H1 (cell line): ENCODE measurements at regions not wholly inside any gene's neighbourhood (a gene's known extent, or its start where the extent isn't known, plus 50 kb on each side); places are given as distances from the start of the nearest gene placed in this dataset.

Experiments
- CTCF ChIA-PET: fragments of 300-600 bp; sonication (Branson Sonifier 250); formaldehyde crosslinking; loops from one replicate; lab custom pipeline; 2021; ENCODE audit not compliant: partially characterized antibody; lab: Charles Lee
- POLR2A ChIA-PET: fragments of 300-600 bp; sonication (Branson Sonifier 250); formaldehyde crosslinking; loops from one replicate; lab custom pipeline; 2021; ENCODE audit warnings: inconsistent platforms; ENCODE audit not compliant: partially characterized antibody; lab: Charles Lee
- DNase-seq, 2 experiments: peaks; one replicate each; pipeline versions ENCODE4 v3.0.0 to v3.0.0-alpha.2; 2010 to 2022; ENCODE audit warnings: low spot score in 2 of 2, low read depth in 1 of 2, mixed read lengths in 1 of 2
- FAIRE-seq: peaks from 2 replicates; lab custom pipeline; 2011; peaks lifted over from hg19 to GRCh38; lab: Jason Lieb, UNC
- H2AFZ ChIP-seq: 2 replicates; pipeline ENCODE4 v1.8.1; 2012; ENCODE audit warnings: low read length, inconsistent platforms
- H2AK5ac ChIP-seq: 2 replicates; pipeline ENCODE4 v1.6.1; 2013; ENCODE audit warnings: low read depth, low read length
- H2BK120ac ChIP-seq: replicated peaks from 2 replicates; pipeline ENCODE3; 2013; ENCODE audit warnings: low read depth, low read length, inconsistent platforms
- H2BK12ac ChIP-seq: 2 replicates; pipeline ENCODE4 v1.6.1; 2013; ENCODE audit warnings: low read depth, low read length
- H2BK15ac ChIP-seq: 2 replicates; pipeline ENCODE4 v1.6.1; 2013; ENCODE audit warnings: low read length
- H2BK20ac ChIP-seq: 2 replicates; pipeline ENCODE4 v1.6.1; 2013; ENCODE audit warnings: low read length
- H2BK5ac ChIP-seq: 2 replicates; pipeline ENCODE4 v1.6.1; 2013; ENCODE audit warnings: low read depth, low read length
- H3K14ac ChIP-seq: 2 replicates; pipeline ENCODE4 v1.6.1; 2013; ENCODE audit warnings: inconsistent platforms; ENCODE audit not compliant: insufficient read length
- H3K18ac ChIP-seq: 2 replicates; pipeline ENCODE4 v1.6.1; 2013; ENCODE audit warnings: low read length; ENCODE audit errors: extremely low read depth
- H3K23ac ChIP-seq: 2 replicates; pipeline ENCODE4 v1.6.1; 2013; ENCODE audit warnings: inconsistent platforms; ENCODE audit not compliant: insufficient read length
- H3K23me2 ChIP-seq: 2 replicates; pipeline ENCODE4 v1.6.1; 2013; ENCODE audit warnings: low read depth, low read length
- H3K27ac ChIP-seq: 2 replicates; pipeline ENCODE4 v1.6.1; 2011; ENCODE audit warnings: low read depth, low read length, inconsistent platforms
- H3K27me3 ChIP-seq, 4 experiments: replicated peaks in 1 of 4; 1 replicate in 1 of 4; 2 replicates in 3 of 4; pipeline versions ENCODE4 v1.6.1 to v1.8.1; 2011 to 2013; ENCODE audit warnings: low read length in 3 of 4, mild to moderate bottlenecking in 3 of 4, inconsistent platforms in 2 of 4, mixed read lengths in 2 of 4, moderate library complexity in 1 of 4; ENCODE audit not compliant: control insufficient read depth in 3 of 4, insufficient read depth in 3 of 4; ENCODE audit errors: extremely low read depth in 1 of 4
- H3K36me3 ChIP-seq, 4 experiments: 2 replicates each; pipeline versions ENCODE4 v1.6.1 to v1.8.1; 2011 to 2013; ENCODE audit warnings: mild to moderate bottlenecking in 4 of 4, low read length in 3 of 4, moderate library complexity in 2 of 4, control low read depth in 1 of 4, inconsistent platforms in 1 of 4; ENCODE audit not compliant: insufficient read depth in 4 of 4, control insufficient read depth in 2 of 4
- H3K4ac ChIP-seq: replicated peaks from 2 replicates; pipeline ENCODE3; 2013; ENCODE audit warnings: low read length, low read depth, mixed read lengths, inconsistent platforms; ENCODE audit not compliant: insufficient read length
- H3K4me1 ChIP-seq, 4 experiments: replicated peaks in 1 of 4; 1 replicate in 1 of 4; 2 replicates in 3 of 4; pipeline versions ENCODE4 v1.6.1 to v1.8.1; 2011 to 2013; ENCODE audit warnings: low read length in 3 of 4, inconsistent platforms in 2 of 4, mixed read lengths in 1 of 4; ENCODE audit not compliant: insufficient read depth in 4 of 4, control insufficient read depth in 3 of 4
- H3K4me2 ChIP-seq, 2 experiments: 2 replicates each; pipeline versions ENCODE4 v1.6.1 to v1.8.1; 2011 to 2013; ENCODE audit warnings: low read depth in 2 of 2, low read length in 2 of 2, control low read depth in 1 of 2, inconsistent platforms in 1 of 2, mild to moderate bottlenecking in 1 of 2; ENCODE audit not compliant: insufficient read depth in 1 of 2
- H3K4me3 ChIP-seq, 4 experiments: fragments of 200-600, 300-600 bp in 1 of 4; sonication (generic), shearing (Covaris generic), sonication (Bioruptor Twin) in 1 of 4; 2 replicates each; pipeline versions ENCODE4 v1.5.1 to v1.8.1; 2011 to 2016; ENCODE audit warnings: low read length in 4 of 4, low read depth in 3 of 4, control low read depth in 2 of 4, inconsistent platforms in 2 of 4, mild to moderate bottlenecking in 2 of 4, mixed read lengths in 1 of 4, moderate library complexity in 1 of 4; ENCODE audit not compliant: insufficient read depth in 2 of 4; ENCODE audit errors: extremely low read depth in 1 of 4
- H3K56ac ChIP-seq: replicated peaks from 2 replicates; pipeline ENCODE3; 2013; ENCODE audit warnings: low read depth, mild to moderate bottlenecking, mixed read lengths, low read length, inconsistent platforms; ENCODE audit not compliant: insufficient read length
- H3K79me1 ChIP-seq: 2 replicates; pipeline ENCODE4 v1.6.1; 2013; ENCODE audit warnings: low read depth, low read length, control low read depth
- H3K79me2 ChIP-seq, 2 experiments: 2 replicates each; pipeline versions ENCODE4 v1.6.1 to v1.8.1; 2012 to 2013; ENCODE audit warnings: low read length in 2 of 2, mild to moderate bottlenecking in 2 of 2, inconsistent platforms in 1 of 2; ENCODE audit not compliant: insufficient read depth in 2 of 2, control insufficient read depth in 1 of 2
- H3K9ac ChIP-seq, 4 experiments: replicated peaks in 1 of 4; 1 replicate in 1 of 4; 2 replicates in 3 of 4; pipeline versions ENCODE4 v1.6.1 to v1.8.1; 2011 to 2013; ENCODE audit warnings: low read depth in 3 of 4, low read length in 3 of 4, control low read depth in 2 of 4, mild to moderate bottlenecking in 2 of 4, moderate library complexity in 2 of 4, inconsistent platforms in 1 of 4; ENCODE audit errors: extremely low read depth in 1 of 4
- H3K9me3 ChIP-seq, 2 experiments: 2 replicates each; pipeline versions ENCODE4 v1.6.1 to v1.8.1; 2012 to 2013; ENCODE audit warnings: mild to moderate bottlenecking in 2 of 2, moderate library complexity in 2 of 2, control low read depth in 1 of 2, inconsistent platforms in 1 of 2, low read depth in 1 of 2, low read length in 1 of 2, mixed read lengths in 1 of 2; ENCODE audit not compliant: insufficient read depth in 2 of 2
- H4K20me1 ChIP-seq, 2 experiments: replicated peaks in 1 of 2; 2 replicates each; pipeline versions ENCODE3 to v1.8.1; 2011 to 2013; ENCODE audit warnings: inconsistent platforms in 2 of 2, low read length in 2 of 2, mild to moderate bottlenecking in 1 of 2; ENCODE audit not compliant: insufficient read depth in 2 of 2, control insufficient read depth in 1 of 2
- H4K5ac ChIP-seq: 2 replicates; pipeline ENCODE4 v1.6.1; 2013; ENCODE audit warnings: low read length, low read depth, mixed read lengths, inconsistent platforms; ENCODE audit not compliant: insufficient read length
- H4K8ac ChIP-seq: 2 replicates; pipeline ENCODE4 v1.8.0; 2013; ENCODE audit warnings: mild to moderate bottlenecking, moderate library complexity, low read length, inconsistent platforms; ENCODE audit not compliant: insufficient read depth; ENCODE audit errors: extremely low read depth
- H4K91ac ChIP-seq: replicated peaks from 2 replicates; pipeline ENCODE3; 2013; ENCODE audit warnings: low read length, mixed read lengths, inconsistent platforms; ENCODE audit not compliant: insufficient read length
- ZNF274 ChIP-seq: IDR thresholded peaks from 2 replicates; pipeline ENCODE4 v1.7.0; 2012; ENCODE audit warnings: low read length, borderline replicate concordance; ENCODE audit errors: extremely low read depth
- WGBS, 2 experiments: shearing (Covaris generic) in 1 of 2; methylation state at CpG; one replicate each; pipeline versions ENCODE4 v1.1.6 to v1.1.7; 2013 to 2015; ENCODE audit warnings: low lambda C conversion rate in 2 of 2, mixed read lengths in 2 of 2, inconsistent platforms in 1 of 2, low coverage in 1 of 2, missing lambda C conversion rate in 1 of 2; ENCODE audit not compliant: insufficient replicate concordance in 2 of 2, insufficient coverage in 1 of 2, insufficient read length in 1 of 2; ENCODE audit errors: extremely low coverage in 1 of 2, missing lambda C conversion rate in 1 of 2; 5-methylcytosine and 5-hydroxymethylcytosine counted together

DNA sequence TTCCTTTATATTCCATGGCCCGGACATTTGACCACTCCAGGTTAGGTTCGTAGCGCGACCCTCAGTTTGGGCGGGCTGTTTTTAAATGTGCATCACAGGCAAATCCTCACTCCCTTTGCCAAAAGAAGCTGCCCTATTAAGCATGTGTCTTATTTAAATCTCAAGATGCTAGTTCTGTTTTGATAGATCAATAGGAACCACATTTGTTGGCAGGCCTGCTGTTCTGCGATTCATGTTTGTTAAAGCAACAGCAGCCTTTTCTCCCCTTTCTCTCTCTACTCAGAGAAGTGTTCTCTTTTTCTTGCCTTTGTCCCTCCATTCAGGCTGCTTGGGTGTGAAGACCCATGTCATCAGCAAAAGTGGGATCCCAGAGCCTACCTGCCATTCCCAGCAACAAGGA, 212.0 kb upstream of the SSTR4 start:
- Histone ChIP-seq H3K27me3 (0 out of 7 replicates have a peak, but pooled peaks cover 0 to 2% (median 0%) of the 10 kb centered on the region in 4 experiments), H3K36me3 (no peaks in the 10 kb centered on the region), H4K20me1 (no peaks in the 10 kb centered on the region), H3K27ac (no peak overlapping the region), H3K18ac (no peak overlapping the region), H2AFZ (no peak overlapping the region), H2BK20ac (no peak overlapping the region), H3K9ac (no peak overlapping the region)
- no peak for DNase-seq
- TF ChIP-seq ZNF274: no peak
- TF ChIP-seq, all 59 proteins: peak for 0
- FAIRE-seq: no peak
- no peak overlapping the region for H2BK12ac ChIP-seq
- H4K91ac ChIP-seq: no peak overlapping the region
- ChIA-PET POLR2A (no interaction called here), CTCF (interaction anchor here (1.0 to 1.5 kb wide), 2 partner anchors 88 to 132 kb away, joined by 3 to 4 read pairs; no protein-coding TSS in a partner anchor)
- H2AK5ac ChIP-seq: no peak overlapping the region
- no peak overlapping the region for H3K4ac ChIP-seq
- H3K23me2 ChIP-seq: no peaks in the 10 kb centered on the region
- H4K5ac ChIP-seq: no peak overlapping the region
- H3K4me2 ChIP-seq: no peak overlapping the region
- H3K14ac ChIP-seq: no peak overlapping the region
- H3K56ac ChIP-seq: no peak overlapping the region
- H2BK15ac ChIP-seq: no peak overlapping the region
- no peak overlapping the region for H3K4me3 ChIP-seq
- H3K79me1 ChIP-seq: no peaks in the 10 kb centered on the region
- H3K79me2 ChIP-seq: no peaks in the 10 kb centered on the region
- no peak overlapping the region for H3K23ac ChIP-seq
- H2BK120ac ChIP-seq: no peak overlapping the region
- no peak overlapping the region for H4K8ac ChIP-seq
- WGBS, 2 experiments: 94% methylated on average over 6 of the region's 6 CpGs; no CpG with 5 or more reads in 1 of the 2 experiments
- no peaks in the 10 kb centered on the region for H3K9me3 ChIP-seq
- no peak overlapping the region for H2BK5ac ChIP-seq
- no peaks in the 10 kb centered on the region for H3K4me1 ChIP-seq
